Naive thymus-derived CD8-positive, alpha-beta T cell (primary cell): ENCODE measurements at regions not wholly inside any gene's neighbourhood (a gene's known extent, or its start where the extent isn't known, plus 50 kb on each side); places are given as distances from the start of the nearest gene placed in this dataset.

ENCODE experiments used
- ATAC-seq, 2 donors: fragments of 150-1000 bp; cut with Tn5 transposase in 1 of 2; sonication (Bioruptor Pico), chemical (Tn5 transposase) in 1 of 2; 1 replicate in 1 of 2; 2 replicates in 1 of 2; pipeline ENCODE4 v1.10.0; 2021; ENCODE audit warnings: mild to moderate bottlenecking in 2 of 2, moderate library complexity in 2 of 2
- POLR2A ChIA-PET: fragments of 350-600 bp; sonication (Branson Sonifier 250); formaldehyde crosslinking; loops from one replicate; lab custom pipeline; 2021; ENCODE audit warnings: antibody characterized with exemption; lab: Charles Lee
- DNase-seq, 10 donors: peaks; one replicate each; pipeline versions ENCODE4 v3.0.0 to v3.0.0-alpha.2; 2020 to 2022
- H3K27ac Mint-ChIP-seq, 10 donors: one replicate each; pipeline ENCODE4 v1.8.0; 2020 to 2022; ENCODE audit warnings: mild to moderate bottlenecking in 10 of 10, mixed read lengths in 10 of 10, moderate library complexity in 4 of 10, inconsistent platforms in 1 of 10
- H3K27me3 Mint-ChIP-seq, 5 donors: one replicate each; pipeline ENCODE4 v1.8.0; 2021 to 2022; ENCODE audit warnings: mixed read lengths in 5 of 5
- H3K36me3 Mint-ChIP-seq, 3 donors: one replicate each; pipeline ENCODE4 v1.8.0; 2020 to 2022; ENCODE audit warnings: mixed read lengths in 3 of 3, mild to moderate bottlenecking in 2 of 3, inconsistent platforms in 1 of 3
- H3K4me1 Mint-ChIP-seq, 4 donors: one replicate each; pipeline ENCODE4 v1.8.0; 2021 to 2022; ENCODE audit warnings: mixed read lengths in 4 of 4
- H3K4me3 Mint-ChIP-seq, 10 donors: one replicate each; pipeline ENCODE4 v1.8.0; 2020 to 2022; ENCODE audit warnings: mild to moderate bottlenecking in 10 of 10, mixed read lengths in 10 of 10, moderate library complexity in 6 of 10, inconsistent platforms in 1 of 10
- H3K9me3 Mint-ChIP-seq, 9 donors: one replicate each; pipeline ENCODE4 v1.8.0; 2020 to 2022; ENCODE audit warnings: mixed read lengths in 9 of 9, mild to moderate bottlenecking in 3 of 9, inconsistent platforms in 1 of 9, moderate library complexity in 1 of 9

DNA sequence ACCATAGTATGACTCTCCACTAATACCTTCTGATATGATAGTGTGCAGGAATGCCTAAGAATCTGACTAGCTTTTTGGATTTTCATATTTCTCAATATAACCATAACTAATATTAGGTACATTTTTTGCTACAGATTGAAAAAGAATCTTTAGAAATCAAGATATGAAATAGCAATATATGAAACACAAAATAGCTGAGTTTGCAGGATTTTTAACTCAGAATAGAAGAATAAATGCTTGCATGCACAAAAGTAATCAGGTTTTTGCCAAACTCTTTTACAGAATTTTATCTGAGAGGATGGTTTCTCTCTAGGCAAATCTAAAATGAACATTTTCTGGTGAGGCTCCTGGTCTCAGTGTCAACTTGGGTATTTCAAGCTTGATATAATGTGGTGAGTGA, 402.6 kb downstream of the TMEM232 start:
- POLR2A ChIA-PET, result no interaction called here
- no peak overlapping the region for H3K27ac Mint-ChIP-seq
- no peaks in the 10 kb centered on the region for H3K9me3 Mint-ChIP-seq
- DNase-seq, result no peak
- H3K4me1 Mint-ChIP-seq, result no peaks in the 10 kb centered on the region
- no peaks in the 10 kb centered on the region for H3K27me3 Mint-ChIP-seq
- no peak for ATAC-seq
- no peak overlapping the region for H3K4me3 Mint-ChIP-seq
- H3K36me3 Mint-ChIP-seq, result peaks cover 0 to 2% (median 0%) of the 10 kb centered on the region in 3 donors

GRCh38 chr5:110324876-110325275, 401.6 kb downstream of the TMEM232 start:
- Mint-ChIP-seq H3K9me3 (no peaks in the 10 kb centered on the region), H3K36me3 (peaks cover 0 to 5% (median 0%) of the 10 kb centered on the region in 3 donors), H3K4me1 (no peaks in the 10 kb centered on the region), H3K27me3 (no peaks in the 10 kb centered on the region), H3K27ac (no peak overlapping the region), H3K4me3 (no peak overlapping the region)
- DNase-seq (no peak), ATAC-seq (no peak)
- POLR2A ChIA-PET, result no interaction called here

DNA sequence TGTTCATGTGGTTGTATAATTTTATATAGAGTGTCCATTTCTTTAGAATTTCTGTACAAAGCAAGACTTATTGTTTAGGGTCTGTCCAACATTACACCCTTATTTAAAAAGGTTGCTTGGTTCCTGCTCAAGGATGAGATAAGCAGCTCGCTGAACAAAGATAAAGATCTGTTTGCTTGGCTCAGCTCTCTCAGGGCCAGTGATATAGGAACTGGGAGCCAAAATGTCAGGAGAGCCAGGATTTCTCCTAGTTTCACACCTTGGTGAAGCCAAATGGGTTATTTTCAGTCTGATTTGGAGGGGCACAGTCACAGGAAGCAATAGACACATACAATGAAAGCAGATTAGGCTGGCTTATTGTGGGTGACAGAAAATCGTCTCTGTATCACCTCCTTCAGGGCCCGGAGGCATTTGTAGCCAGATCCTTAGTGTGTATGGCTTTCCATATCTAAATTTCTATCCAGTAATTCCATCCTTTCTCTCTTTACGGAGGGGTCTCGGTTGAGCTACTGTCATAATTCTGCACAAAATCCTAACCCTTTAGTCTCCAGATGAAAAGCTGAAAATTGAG, 396.4 kb downstream of the TMEM232 start:
- peaks cover 0 to 5% (median 0%) of the 10 kb centered on the region in 3 donors for H3K36me3 Mint-ChIP-seq
- H3K27me3 Mint-ChIP-seq, result no peaks in the 10 kb centered on the region
- no peaks in the 10 kb centered on the region for H3K4me1 Mint-ChIP-seq
- POLR2A ChIA-PET, result no interaction called here
- ATAC-seq (no peak), DNase-seq (no peak)
- no peaks in the 10 kb centered on the region for H3K9me3 Mint-ChIP-seq
- H3K27ac Mint-ChIP-seq, result no peak overlapping the region
- H3K4me3 Mint-ChIP-seq, result no peak overlapping the region

DNA sequence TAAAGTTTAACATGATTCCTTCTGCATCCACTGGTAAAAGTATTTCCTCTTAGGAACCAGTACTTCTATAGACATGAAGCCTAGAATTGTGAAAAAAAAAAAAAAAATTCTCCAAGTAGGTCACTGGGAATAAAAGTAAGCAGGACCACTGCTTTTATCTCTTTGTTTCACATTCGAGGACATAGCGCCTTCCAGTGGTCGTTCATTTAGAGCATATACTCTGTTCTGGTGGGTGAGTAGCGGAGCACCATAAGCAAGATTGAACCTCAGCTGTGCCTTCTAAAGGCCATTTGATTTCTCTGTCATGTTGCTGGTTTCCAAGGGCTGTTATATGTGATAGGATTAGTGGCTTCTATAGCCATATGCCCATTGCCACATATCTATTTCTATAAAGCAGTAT, 393.1 kb downstream of the TMEM232 start:
- ATAC-seq (no peak), DNase-seq (no peak)
- POLR2A ChIA-PET, result no interaction called here
- no peak overlapping the region for H3K27ac Mint-ChIP-seq
- no peaks in the 10 kb centered on the region for H3K4me1 Mint-ChIP-seq
- H3K36me3 Mint-ChIP-seq, result peaks cover 0 to 5% (median 0%) of the 10 kb centered on the region in 3 donors
- H3K27me3 Mint-ChIP-seq, result no peaks in the 10 kb centered on the region
- H3K9me3 Mint-ChIP-seq, result no peaks in the 10 kb centered on the region
- no peak overlapping the region for H3K4me3 Mint-ChIP-seq

- Mint-ChIP-seq H3K4me1 (no peaks in the 10 kb centered on the region), H3K4me3 (no peak overlapping the region), H3K27ac (no peak overlapping the region), H3K9me3 (no peaks in the 10 kb centered on the region), H3K27me3 (no peaks in the 10 kb centered on the region), H3K36me3 (no peaks in the 10 kb centered on the region)
- no peak for ATAC-seq
- no peak for DNase-seq
- POLR2A ChIA-PET, result no interaction called here
Measured at GRCh38 chr5:110335361-110336066, 391.0 kb downstream of the TMEM232 start.

GRCh38 chr5:110338341-110339083, 388.0 kb downstream of the TMEM232 start:
- H3K4me1 Mint-ChIP-seq, result no peaks in the 10 kb centered on the region
- no peak for DNase-seq
- no peak overlapping the region for H3K4me3 Mint-ChIP-seq
- no peak overlapping the region for H3K27ac Mint-ChIP-seq
- no peak for ATAC-seq
- H3K27me3 Mint-ChIP-seq, result no peaks in the 10 kb centered on the region
- H3K9me3 Mint-ChIP-seq, result no peaks in the 10 kb centered on the region
- POLR2A ChIA-PET, result no interaction called here
- H3K36me3 Mint-ChIP-seq, result no peaks in the 10 kb centered on the region

DNA sequence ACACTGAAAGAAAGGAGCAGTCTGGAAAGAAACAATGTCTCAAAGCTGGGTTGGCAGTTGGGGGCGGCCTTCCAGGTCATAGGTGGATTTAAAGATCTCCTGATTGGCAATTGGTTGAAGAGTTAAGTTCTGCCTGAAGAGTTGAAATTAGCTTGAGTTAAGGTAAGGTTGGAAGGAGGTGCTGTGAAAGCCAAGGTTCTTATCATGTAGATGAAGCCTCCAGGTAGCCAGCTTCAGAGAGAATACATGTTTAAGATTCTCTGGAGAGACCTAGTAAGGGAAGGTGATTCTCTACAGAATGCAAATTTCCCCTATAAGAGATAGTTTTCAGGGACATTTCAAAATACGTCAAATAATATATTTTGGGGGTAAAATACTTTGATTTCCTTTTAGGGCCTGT, 387.1 kb downstream of the TMEM232 start:
- no peaks in the 10 kb centered on the region for H3K9me3 Mint-ChIP-seq
- H3K27ac Mint-ChIP-seq, result no peak overlapping the region
- no peak overlapping the region for H3K4me3 Mint-ChIP-seq
- ATAC-seq, result no peak
- no peaks in the 10 kb centered on the region for H3K36me3 Mint-ChIP-seq
- POLR2A ChIA-PET, result no interaction called here
- no peaks in the 10 kb centered on the region for H3K4me1 Mint-ChIP-seq
- no peak for DNase-seq
- H3K27me3 Mint-ChIP-seq, result no peaks in the 10 kb centered on the region

GRCh38 chr5:110341836-110342235, 384.6 kb downstream of the TMEM232 start:
- Mint-ChIP-seq H3K4me1 (no peaks in the 10 kb centered on the region), H3K36me3 (no peaks in the 10 kb centered on the region), H3K4me3 (no peak overlapping the region), H3K9me3 (no peaks in the 10 kb centered on the region), H3K27me3 (no peaks in the 10 kb centered on the region), H3K27ac (no peak overlapping the region)
- ATAC-seq (no peak), DNase-seq (no peak)
- POLR2A ChIA-PET, result no interaction called here

GRCh38 chr5:110342683-110343082, 383.8 kb downstream of the TMEM232 start:
- no peaks in the 10 kb centered on the region for H3K9me3 Mint-ChIP-seq
- ATAC-seq, result no peak
- H3K27me3 Mint-ChIP-seq, result no peaks in the 10 kb centered on the region
- POLR2A ChIA-PET, result interaction anchor here (0.6 kb wide), 1 partner anchor 970 kb away, joined by 5 read pairs; no protein-coding TSS in a partner anchor
- H3K4me3 Mint-ChIP-seq, result no peak overlapping the region
- H3K36me3 Mint-ChIP-seq, result no peaks in the 10 kb centered on the region
- H3K27ac Mint-ChIP-seq, result peak overlapping the region in 1 of 10 donors; percentile 22
- DNase-seq, result no peak
- H3K4me1 Mint-ChIP-seq, result no peaks in the 10 kb centered on the region

DNA sequence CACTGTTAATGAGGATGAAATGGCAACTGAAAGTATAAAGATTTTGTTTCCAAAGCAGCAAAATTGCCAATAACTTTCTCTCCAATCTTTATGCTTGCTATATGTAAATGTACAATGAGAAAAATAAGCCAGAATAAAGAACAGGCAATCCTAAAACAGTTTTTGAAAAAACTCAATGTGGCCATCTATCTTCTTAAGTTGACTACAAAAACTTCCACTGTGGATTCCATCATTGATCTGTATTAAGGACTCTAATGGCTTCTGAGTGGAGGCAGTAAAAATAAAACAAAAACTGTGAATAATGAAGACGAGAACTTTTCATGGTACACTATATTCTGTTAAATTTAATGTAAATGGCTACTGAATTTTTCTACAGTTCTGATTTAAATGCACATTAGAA, 382.9 kb downstream of the TMEM232 start:
- no peak for ATAC-seq
- H3K36me3 Mint-ChIP-seq, result no peaks in the 10 kb centered on the region
- no peaks in the 10 kb centered on the region for H3K27me3 Mint-ChIP-seq
- POLR2A ChIA-PET, result no interaction called here
- no peaks in the 10 kb centered on the region for H3K4me1 Mint-ChIP-seq
- no peak overlapping the region for H3K27ac Mint-ChIP-seq
- H3K9me3 Mint-ChIP-seq, result no peaks in the 10 kb centered on the region
- no peak overlapping the region for H3K4me3 Mint-ChIP-seq
- no peak for DNase-seq

- no peak for DNase-seq
- POLR2A ChIA-PET, result no interaction called here
- peaks cover 0 to 4% (median 0%) of the 10 kb centered on the region in 5 donors for H3K27me3 Mint-ChIP-seq
- no peak overlapping the region for H3K4me3 Mint-ChIP-seq
- H3K4me1 Mint-ChIP-seq, result no peaks in the 10 kb centered on the region
- H3K9me3 Mint-ChIP-seq, result no peaks in the 10 kb centered on the region
- no peaks in the 10 kb centered on the region for H3K36me3 Mint-ChIP-seq
- no peak overlapping the region for H3K27ac Mint-ChIP-seq
- ATAC-seq, result no peak
Measured at GRCh38 chr5:110345623-110346022, 380.8 kb downstream of the TMEM232 start.

GRCh38 chr5:110346893-110347358, 379.5 kb downstream of the TMEM232 start:
- H3K4me1 Mint-ChIP-seq, result no peaks in the 10 kb centered on the region
- POLR2A ChIA-PET, result no interaction called here
- no peak for DNase-seq
- ATAC-seq, result no peak
- no peaks in the 10 kb centered on the region for H3K9me3 Mint-ChIP-seq
- H3K27me3 Mint-ChIP-seq, result peaks cover 0 to 4% (median 0%) of the 10 kb centered on the region in 5 donors
- no peak overlapping the region for H3K27ac Mint-ChIP-seq
- no peaks in the 10 kb centered on the region for H3K36me3 Mint-ChIP-seq
- no peak overlapping the region for H3K4me3 Mint-ChIP-seq

- Mint-ChIP-seq H3K9me3 (peaks cover 0 to under 1% (median 0%) of the 10 kb centered on the region in 9 donors), H3K27me3 (peaks cover 0 to 4% (median 0%) of the 10 kb centered on the region in 5 donors), H3K36me3 (no peaks in the 10 kb centered on the region), H3K27ac (no peak overlapping the region), H3K4me1 (no peaks in the 10 kb centered on the region), H3K4me3 (no peak overlapping the region)
- DNase-seq, result no peak
- ATAC-seq, result no peak
- POLR2A ChIA-PET, result no interaction called here
Measured at GRCh38 chr5:110347781-110348180, 378.7 kb downstream of the TMEM232 start.
